IPS-NIHi7 (cell line): ENCODE measurements at regions not wholly inside any gene's neighbourhood (a gene's known extent, or its start where the extent isn't known, plus 50 kb on each side); places are given as distances from the start of the nearest gene placed in this dataset.
"Not testable (repeated sequence)": the region's sequence is repeated elsewhere in the genome, so short reads cannot be mapped to it uniquely, and the experiment has no call there.

ENCODE experiments used
- DNase-seq: peaks from one replicate; pipeline ENCODE4 v3.0.0; 2012; ENCODE audit warnings: mixed read lengths; ENCODE audit errors: extremely low spot score

DNA sequence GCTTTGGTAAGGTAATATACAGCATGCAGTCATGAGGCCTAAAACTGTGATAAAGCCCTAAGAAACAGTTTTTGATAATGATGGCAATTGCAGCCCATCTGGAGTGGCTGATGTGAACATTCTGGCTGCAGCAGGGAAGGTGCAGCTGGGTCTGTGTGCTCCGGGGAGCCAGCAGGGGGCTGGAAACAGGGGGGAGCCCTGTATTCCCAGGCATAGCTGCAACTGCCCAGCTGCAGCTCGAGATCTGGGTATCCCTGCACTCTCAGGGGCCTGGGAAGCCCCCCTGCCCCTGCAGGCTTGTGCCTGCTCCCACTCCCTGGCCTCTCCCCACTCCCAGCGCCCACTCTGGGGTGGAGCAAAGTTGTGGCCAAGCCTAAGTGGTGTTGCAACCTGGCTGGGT lies 95.6 kb downstream of the RRAGB start:
- no peak for DNase-seq

DNA sequence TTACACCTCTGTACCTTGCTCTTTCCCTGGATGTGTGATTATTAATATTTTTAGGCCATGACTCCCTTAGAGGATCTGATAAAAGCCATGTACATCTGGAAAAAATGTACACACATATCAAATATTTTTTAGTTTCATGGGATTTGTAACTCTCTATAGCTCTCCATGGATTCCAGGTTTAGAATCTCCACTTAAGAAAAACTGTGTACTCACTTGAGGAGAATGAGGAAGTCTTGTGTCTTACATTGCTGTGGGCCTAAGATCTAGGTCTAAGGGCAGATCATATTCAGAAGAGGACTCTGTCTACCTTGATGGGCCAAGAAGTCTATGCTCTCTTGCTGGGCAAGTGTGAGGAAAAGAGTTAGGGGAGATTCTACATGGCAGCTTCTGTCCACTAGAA lies 98.0 kb downstream of the RRAGB start:
- DNase-seq = no peak

DNA sequence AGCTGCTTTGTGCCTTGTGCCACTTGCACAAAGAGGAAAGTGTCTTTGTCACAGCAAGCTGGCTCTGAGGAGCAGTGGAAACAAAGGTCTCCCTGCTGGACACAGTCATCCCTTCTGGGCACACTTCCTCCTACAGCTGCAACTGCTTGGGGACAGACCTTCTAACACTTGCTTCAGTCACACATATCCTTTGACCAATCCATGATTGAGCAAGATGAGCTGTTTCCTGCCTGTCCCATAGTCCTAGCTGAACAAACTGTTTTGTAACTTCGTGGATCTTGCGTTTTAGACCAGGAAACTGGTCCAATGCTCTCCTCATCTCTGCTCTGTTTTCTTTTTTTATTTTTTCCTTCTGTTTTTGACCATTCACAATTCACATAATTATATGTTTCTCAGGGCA lies 98.5 kb downstream of the RRAGB start:
- no peak for DNase-seq

DNA sequence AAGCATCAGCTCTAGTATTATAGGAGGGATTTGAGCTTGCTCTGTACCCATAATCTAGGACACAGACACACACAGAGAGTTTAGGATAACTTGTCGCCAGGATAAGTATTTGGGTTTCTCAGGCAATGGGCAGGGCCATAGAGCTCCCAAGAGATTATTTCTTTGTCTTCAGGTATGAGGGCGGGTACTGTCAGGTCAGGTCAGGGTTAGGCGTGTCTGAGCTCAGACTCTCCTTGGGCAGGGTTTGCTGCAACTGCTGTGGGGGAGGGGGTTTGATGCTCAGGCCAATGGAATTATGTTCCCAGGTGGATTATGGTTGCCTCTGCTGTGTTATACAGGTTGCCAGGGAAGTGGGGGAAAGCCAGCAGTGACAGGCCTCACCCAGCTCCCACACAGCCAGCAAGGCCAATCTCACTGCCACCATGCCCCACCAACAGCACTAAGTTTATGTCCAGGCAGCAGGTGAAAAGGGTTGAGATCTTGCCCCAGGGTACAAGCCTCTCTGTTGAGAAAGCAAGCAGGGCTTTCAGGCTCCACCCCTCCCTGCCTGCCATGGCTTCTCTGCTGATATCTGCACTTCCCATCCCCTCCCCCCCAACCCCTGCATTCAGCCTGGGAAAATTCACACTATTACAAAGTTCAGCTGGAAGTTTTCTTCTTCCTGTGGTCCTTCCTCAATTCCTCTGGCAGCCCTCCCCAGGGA lies 101.3 kb downstream of the RRAGB start:
- DNase-seq = no peak

DNA sequence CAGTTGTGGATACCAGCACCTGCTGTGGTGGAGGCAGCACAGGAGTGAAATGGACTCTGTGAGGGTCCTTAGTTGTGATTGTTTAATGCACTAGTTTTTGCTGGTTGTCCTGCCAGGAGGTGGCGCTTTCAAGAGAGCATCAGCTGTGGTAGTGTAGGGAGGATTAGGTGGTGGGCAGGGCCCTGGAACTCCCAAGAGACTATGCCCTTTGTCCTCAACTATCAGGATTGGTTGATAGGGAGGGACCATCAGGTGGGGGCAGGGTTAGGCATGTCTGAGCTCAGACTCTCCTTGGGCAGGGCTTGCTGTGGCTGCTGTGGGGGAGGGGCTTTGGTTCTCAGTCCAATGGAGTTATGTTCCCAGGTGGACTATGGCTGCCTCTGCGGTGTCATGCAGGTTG lies 121.9 kb downstream of the RRAGB start:
- peak; percentile 27 for DNase-seq

DNA sequence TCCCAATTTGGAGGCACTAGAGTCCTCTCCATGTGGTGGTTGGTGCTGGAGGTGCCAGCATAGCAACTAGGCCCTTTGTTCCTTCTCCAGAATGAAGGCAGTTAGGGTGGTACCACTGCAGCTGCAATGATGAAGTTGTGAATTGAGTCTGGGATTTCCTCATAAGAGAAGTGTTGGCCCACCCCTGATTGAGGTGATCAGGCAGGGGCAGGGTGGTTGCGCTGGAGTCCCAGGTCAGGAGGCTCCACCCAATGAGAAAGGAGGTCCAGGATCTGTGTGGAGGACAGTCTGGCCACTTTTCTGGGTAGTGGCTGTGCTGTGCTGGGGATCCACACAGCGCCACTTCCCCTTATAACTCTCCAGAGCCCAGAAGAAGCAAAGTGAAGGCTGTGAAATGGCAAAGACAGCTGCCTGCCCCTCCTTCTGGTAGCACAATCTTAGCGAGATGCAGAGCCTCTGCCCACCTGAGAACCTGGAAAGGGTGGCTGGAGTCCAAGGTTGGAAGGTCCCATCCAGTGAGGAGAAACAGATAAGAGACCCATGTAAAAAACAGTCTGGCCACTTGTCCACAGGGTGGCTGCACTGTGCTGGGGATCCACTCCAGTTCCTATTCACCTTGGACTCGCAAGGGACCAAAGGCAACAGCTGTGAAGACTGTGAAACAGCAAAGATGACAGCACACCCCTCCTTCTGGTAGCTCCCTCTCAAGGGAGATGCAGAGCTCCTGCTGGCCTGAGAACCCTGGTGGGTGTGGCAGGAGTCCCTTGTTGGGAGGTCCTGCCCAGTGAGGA lies 124.6 kb downstream of the RRAGB start:
- DNase-seq = no peak

DNA sequence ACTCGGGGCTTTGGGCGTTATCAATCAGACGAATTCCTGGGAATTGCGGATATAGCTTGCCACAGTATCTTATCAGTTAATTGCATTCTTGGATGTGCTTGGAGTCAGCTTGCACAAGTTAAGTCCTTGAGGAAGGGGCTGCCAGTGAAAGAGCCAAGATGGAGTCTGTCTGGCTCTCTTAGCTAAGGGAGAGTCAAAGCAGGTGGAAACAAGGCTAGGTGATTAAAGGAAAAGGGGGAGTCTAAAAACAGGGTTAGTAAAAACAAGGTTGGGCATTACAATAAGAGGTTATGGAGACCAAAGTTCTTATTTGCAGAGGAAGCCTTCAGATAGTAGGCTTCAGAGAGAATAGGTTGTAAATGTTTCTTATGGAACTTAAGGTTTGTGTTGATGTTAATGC lies 149.2 kb downstream of the RRAGB start:
- DNase-seq = not testable (repeated sequence)

DNA sequence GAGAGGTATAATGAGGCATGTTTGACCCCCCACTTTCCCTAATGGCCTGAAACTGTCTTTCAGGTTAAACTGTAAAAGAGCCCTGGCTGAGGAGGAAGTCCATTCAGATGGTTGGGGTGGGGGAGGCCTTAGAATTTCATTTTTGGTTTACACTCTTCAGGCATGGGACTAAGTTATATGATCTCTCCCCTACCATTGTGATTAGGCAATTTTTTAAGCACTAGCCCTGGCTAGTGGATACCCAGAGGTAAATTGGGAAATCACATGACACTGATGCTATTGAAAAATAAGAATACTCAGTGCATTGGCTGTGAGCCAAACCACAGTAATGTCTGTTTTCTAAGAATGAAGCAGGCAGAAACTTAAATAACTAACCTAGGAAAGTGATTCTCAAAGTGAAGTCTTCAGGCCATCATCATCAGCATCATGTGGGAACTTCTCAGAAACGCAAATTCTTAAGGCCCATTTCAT lies 149.7 kb downstream of the RRAGB start:
- DNase-seq = no peak

DNA sequence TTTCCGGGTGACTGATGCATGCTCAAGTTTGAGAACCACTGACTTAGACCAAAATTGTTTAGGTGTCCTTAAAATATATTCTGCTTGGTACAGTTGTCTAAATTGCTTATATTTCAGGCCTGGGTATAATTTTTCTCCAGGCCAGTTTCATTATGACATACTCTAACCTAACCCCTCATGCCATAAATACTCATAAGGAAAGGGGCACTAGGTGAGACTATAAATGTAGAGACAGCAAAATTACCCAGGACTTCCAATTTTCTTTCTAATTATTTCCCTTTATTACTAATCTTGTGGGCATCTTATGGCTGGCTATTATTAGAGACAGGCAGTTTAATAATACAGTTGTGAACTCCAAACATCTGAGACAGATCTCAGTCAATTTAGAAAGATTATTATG lies 150.2 kb downstream of the RRAGB start:
- DNase-seq = no peak

DNA sequence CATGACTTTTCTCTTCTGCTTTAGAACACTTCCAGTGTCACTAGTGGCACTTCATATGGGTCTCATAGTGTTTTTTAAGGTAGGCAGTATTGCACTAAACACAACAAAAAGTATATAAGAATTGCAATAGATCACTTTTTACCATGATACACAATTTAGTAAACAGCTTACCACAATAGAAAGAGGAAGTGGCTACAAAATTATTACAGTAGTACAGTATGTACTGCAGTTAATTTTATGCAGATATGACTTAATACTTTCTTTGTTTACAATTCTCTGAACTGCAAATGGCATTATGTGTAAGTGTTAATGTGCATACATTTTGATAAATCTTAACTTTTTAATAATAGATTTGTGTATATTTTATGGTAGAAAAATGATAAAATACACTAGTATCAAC lies 157.3 kb downstream of the RRAGB start:
- no peak for DNase-seq

DNA sequence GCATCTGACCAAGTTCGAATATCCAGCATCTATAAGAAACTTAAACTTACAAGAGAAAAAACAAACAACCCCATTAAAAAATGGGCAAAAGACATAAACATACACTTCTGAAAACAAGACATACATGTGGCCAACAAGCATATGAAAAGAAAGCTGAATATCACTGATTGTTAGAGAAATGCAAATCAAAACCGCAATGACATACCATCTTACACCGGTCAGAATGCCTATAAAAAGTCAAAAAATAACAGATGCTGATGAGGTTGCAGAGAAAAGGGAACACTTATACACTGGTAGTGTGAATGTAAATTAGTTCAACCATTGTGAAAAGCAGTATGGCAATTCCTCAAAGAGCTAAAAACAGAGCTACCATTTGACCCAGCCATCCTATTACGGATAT lies 166.0 kb downstream of the RRAGB start:
- not testable (repeated sequence) for DNase-seq

DNA sequence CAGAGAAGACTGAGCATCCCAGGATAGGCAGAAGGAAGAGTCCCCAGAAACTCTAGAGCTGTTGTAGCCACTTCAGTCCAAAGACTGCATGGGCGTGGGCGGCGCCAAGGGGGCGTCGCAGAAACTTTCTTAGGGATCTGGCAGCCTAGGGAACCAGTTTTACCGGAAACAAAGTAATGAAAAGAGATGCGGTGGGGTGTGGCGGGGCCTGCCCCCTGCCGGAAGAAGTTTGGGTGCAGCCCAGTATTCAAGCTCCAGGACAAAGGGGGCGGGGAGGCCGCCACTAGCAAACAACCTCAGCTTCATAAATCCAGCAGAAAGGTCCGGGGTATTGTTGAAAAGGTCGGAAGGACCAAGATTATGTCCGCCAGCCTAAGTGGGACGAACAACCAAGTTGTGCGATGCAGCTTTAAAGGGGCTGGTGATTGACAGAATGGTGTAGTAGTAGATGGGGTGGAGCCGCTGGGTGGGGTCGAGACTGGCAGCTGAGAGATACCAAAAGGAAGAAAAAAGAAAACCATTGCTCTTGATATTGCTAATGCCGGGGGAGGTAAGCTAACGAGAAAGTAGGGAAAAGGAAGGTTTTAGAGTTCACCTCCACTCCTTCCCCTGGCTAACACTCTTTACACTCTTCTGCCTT lies 190.5 kb downstream of the RRAGB start:
- peak; percentile 69 for DNase-seq

DNA sequence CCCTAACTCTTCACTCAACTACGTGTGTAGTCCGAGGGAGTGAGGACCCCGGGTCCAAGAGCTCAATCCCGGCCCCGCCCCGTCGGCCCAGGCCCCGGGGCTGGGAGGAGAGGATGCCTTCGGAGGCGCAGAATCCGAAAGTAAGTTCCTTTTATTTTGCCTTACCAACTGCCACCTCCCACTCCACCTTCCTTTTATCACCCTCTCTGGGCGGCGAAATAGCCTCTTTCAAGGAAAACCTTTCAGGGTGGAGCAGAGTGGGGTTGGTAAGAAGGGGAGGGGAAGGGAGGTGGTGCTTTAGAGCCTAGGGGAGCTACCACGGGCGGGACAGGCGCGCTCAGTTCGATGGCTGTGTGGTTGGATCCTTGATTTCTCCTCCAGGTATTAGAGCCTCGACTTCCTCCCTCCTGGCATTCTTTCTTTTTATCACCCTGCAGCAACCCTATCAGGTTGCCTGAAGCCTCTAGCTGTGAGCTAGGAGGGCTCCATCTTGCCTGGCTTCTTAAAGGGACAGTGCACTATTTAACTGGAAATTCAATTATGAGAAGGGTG lies 191.2 kb downstream of the RRAGB start:
- peak; percentile 31 for DNase-seq

DNA sequence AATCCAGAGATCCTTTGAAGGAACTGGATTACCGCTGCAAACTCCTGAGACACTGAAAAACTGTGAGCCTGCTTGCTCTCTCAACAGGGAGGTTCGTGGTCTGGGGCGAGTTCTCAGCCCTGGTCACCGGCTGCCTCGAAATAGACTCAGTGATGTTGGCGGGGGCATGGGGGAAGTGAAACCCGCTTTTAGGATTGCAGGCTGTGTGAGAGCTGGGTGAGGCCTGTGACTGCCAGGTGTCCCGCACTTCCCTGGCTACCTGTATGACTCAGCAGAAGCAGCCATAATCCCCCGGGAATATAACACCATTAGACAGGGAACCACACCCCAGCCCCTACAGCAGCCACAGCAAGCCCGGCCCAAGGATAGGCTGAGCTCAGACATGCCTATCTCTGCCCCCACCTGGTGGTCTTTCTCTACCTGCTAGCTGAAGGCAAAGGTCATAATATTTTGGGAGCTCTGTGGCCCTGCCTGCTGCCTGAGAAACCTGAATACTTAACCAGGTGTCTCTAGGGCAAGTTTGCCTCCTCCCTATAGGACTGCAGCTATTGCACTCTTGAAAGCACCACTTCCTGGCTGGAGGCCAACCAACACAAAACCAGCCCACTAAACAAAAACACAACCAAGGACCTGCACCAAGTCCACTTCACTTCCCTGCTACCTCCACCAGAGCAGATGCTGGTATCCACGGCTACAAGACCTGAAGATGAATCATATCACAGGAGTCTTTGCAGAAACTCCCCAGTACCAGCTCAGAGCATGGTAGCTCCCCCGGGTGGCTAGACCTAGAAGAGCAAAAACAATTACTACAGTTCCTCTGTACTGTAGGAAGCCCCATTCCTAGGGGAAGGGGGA lies 202.0 kb downstream of the RRAGB start:
- no peak for DNase-seq

DNA sequence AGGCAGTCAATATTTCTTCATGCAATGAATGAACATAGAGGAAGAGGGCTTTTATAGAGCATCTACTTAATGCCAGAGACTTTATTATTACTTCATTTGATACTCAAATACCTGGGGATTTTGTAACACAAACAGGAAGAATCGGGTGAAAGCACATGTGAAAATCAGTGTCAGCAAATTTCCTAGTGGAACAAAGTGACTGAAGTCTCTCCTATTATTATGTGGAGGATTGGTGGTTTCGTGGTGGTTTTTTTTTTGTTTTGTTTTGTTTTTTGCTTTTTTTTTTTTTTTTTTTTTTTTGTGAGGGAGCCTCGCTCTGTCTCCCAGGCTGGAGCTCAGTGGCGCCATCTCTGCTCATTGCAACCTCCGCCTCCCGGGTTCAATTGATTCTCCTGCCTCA lies 207.0 kb downstream of the RRAGB start:
- DNase-seq = no peak

DNA sequence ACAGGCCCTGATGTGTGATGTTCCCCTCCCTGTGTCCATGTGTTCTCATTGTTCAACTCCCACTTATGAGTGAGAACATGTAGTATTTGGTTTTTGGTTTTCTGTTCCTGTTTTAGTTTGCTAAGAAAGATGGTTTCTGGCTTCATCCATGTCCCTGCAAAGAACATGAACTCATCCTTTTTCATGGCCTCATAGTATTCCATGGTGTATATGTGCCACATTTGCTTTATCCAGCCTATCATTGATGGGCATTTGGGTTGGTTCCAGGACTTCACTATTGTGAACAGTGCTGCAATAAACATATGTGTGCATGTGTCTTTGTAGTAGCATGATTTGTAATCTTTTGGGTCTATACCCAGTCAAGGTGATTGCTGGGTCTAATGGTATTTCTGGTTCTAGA lies 211.0 kb downstream of the RRAGB start:
- DNase-seq = not testable (repeated sequence)
